ENCODE measurements at regions not wholly inside any gene's neighbourhood (a gene's known extent, or its start where the extent isn't known, plus 50 kb on each side); places are given as distances from the start of the nearest gene placed in this dataset.

- no peaks in the 10 kb centered on the region for H3K9me3 ChIP-seq
Observed at GRCh38 chr1:5737081-5737480, 255.1 kb downstream of the NPHP4 start.

GRCh38 chr1:5734996-5735395 is 257.2 kb downstream of the NPHP4 start:
- TF ChIP-seq CTCF (IDR thresholded peaks at IDR 0.05) (no peak), POLR2A (IDR thresholded peaks at IDR 0.05) (no peak)
- Histone ChIP-seq H3K36me3 (ENCODE audit: low read depth, missing control alignments) (no peaks in the 10 kb centered on the region), H3K27me3 (no peaks in the 10 kb centered on the region), H3K4me3 (no peak overlapping the region), H3K4me1 (no peaks in the 10 kb centered on the region), H3K9me3 (no peaks in the 10 kb centered on the region), H3K27ac (no peak overlapping the region)
- intact Hi-C loops (cut with DNase I; ENCODE audit: low total_unique reads): no loop called here
- WGBS, 2 donors: 86 to 88% methylated on average over 8 of the region's 8 CpGs
- no peak for DNase-seq

More at GRCh38 chr1:5737081-5737480, 255.1 kb downstream of the NPHP4 start:
- 77 to 94% methylated on average over 4 of the region's 4 CpGs for WGBS, 2 donors
- no peaks in the 10 kb centered on the region for H3K36me3 ChIP-seq (ENCODE audit: low read depth, missing control alignments)
- no peaks in the 10 kb centered on the region for H3K27me3 ChIP-seq
- no peak for DNase-seq
- H3K27ac ChIP-seq: no peak overlapping the region
- H3K4me3 ChIP-seq: no peak overlapping the region
- intact Hi-C loops (cut with DNase I; ENCODE audit: low total_unique reads): no loop called here
- no peaks in the 10 kb centered on the region for H3K4me1 ChIP-seq
- TF ChIP-seq POLR2A (IDR thresholded peaks at IDR 0.05) (no peak), CTCF (IDR thresholded peaks at IDR 0.05) (no peak)

DNA sequence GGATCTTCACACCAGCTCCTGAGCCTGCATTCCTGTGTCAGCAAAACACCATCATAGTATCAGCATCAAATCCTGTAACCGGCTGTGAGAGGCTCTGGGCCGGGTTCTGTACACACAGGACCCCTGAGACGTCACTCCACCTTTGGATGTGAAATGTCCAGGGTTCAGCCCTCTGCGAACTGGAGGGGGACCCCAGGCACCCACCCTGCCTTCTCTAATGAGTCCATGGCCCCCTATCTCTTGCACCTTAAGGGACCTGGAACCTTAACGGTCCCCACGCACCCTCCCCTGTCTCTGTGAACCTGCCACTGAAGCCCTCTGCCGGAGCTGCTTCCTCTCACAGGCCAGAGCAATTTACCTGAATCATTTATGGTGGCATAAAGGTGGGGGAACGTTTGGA is 257.8 kb downstream of the NPHP4 start:
- intact Hi-C loops (cut with DNase I; ENCODE audit: low total_unique reads): no loop called here
- Histone ChIP-seq H3K4me3 (no peak overlapping the region), H3K27ac (no peak overlapping the region), H3K36me3 (ENCODE audit: low read depth, missing control alignments) (no peaks in the 10 kb centered on the region), H3K4me1 (no peaks in the 10 kb centered on the region), H3K9me3 (no peaks in the 10 kb centered on the region), H3K27me3 (no peaks in the 10 kb centered on the region)
- no peak for DNase-seq
- no peak for TF ChIP-seq CTCF (IDR thresholded peaks at IDR 0.05)
- TF ChIP-seq POLR2A (IDR thresholded peaks at IDR 0.05): no peak
- WGBS, 2 donors: 69 to 86% methylated on average over 7 to 8 of the region's 8 CpGs

DNA sequence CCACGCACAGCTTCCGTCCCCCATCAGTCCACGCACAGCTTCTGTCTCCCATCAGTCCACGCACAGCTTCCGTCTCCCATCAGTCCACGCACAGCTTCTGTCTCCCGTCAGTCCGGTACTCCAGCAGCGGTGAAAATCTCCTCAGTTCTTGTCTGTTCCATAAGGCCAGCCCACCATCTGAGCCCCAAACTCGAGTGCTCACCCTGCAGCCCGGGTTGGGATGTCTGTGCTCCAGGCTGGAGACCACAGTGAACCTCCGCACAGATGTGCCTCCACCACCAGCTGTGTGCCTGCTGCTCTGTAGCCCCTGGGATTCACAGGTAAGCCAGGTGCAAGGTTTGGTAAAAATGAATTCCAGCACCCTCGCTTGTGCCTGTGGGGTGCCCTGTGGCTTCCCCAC is 258.6 kb downstream of the NPHP4 start:
- H3K4me1 ChIP-seq: no peaks in the 10 kb centered on the region
- H3K36me3 ChIP-seq (ENCODE audit: low read depth, missing control alignments): no peaks in the 10 kb centered on the region
- no peaks in the 10 kb centered on the region for H3K9me3 ChIP-seq
- TF ChIP-seq POLR2A (IDR thresholded peaks at IDR 0.05) (no peak), CTCF (IDR thresholded peaks at IDR 0.05) (no peak)
- intact Hi-C loops (cut with DNase I; ENCODE audit: low total_unique reads): no loop called here
- no peak overlapping the region for H3K4me3 ChIP-seq
- 91 to 95% methylated on average over 11 to 13 of the region's 13 CpGs for WGBS, 2 donors
- no peaks in the 10 kb centered on the region for H3K27me3 ChIP-seq
- no peak overlapping the region for H3K27ac ChIP-seq
- no peak for DNase-seq

DNA sequence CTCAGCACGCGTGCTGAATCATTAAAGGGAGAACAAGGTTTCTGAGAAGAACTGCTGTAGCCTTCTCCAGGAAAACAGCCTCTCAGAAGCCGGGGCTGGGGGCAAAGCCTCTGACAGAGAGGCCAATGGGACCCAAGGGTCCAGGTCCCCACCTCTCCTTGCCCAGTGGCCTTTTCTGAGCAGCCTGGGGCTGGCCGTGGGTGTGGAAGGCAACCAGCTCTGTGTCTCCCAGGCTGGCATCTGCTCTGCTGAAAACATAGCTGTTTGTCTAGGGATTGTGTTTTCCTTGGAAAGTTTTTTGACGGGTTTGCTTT is 261.2 kb downstream of the NPHP4 start:
- Histone ChIP-seq H3K9me3 (no peaks in the 10 kb centered on the region), H3K36me3 (ENCODE audit: low read depth, missing control alignments) (no peaks in the 10 kb centered on the region), H3K4me1 (no peaks in the 10 kb centered on the region), H3K27ac (no peak overlapping the region), H3K27me3 (no peaks in the 10 kb centered on the region), H3K4me3 (no peak overlapping the region)
- 90 to 97% methylated on average over 5 of the region's 5 CpGs for WGBS, 2 donors
- DNase-seq: no peak
- intact Hi-C loops (cut with DNase I; ENCODE audit: low total_unique reads): no loop called here
- TF ChIP-seq CTCF (IDR thresholded peaks at IDR 0.05) (no peak), POLR2A (IDR thresholded peaks at IDR 0.05) (no peak)
